CD8-positive, alpha-beta memory T cell (primary cell): ENCODE measurements at regions not wholly inside any gene's neighbourhood (a gene's known extent, or its start where the extent isn't known, plus 50 kb on each side); places are given as distances from the start of the nearest gene placed in this dataset.
A peak's percentile ranks its signal among the peaks of the same experiment; 100 is the strongest.

Experiments used
- CTCF ChIA-PET: fragments of 350-600 bp; sonication (Branson Sonifier 250); formaldehyde crosslinking; loops from one replicate; lab custom pipeline; 2021; ENCODE audit warnings: antibody characterized with exemption; lab: Charles Lee
- POLR2A ChIA-PET: fragments of 350-600 bp; sonication (Branson Sonifier 250); formaldehyde crosslinking; loops from one replicate; lab custom pipeline; 2021; ENCODE audit warnings: antibody characterized with exemption; lab: Charles Lee
- DNase-seq, 5 donors: peaks; one replicate each; pipeline versions ENCODE4 v3.0.0 to v3.0.0-alpha.2; 2020 to 2022; ENCODE audit warnings: mixed read lengths in 1 of 5
- H3K27ac ChIP-seq: one replicate; pipeline ENCODE4 v1.7.0; 2013; ENCODE audit warnings: low read depth, mild to moderate bottlenecking, low read length, moderate library complexity
- H3K27me3 ChIP-seq: 2 replicates; pipeline ENCODE4 v1.7.0; 2013; ENCODE audit warnings: low read length, mild to moderate bottlenecking; ENCODE audit not compliant: insufficient read depth, poor library complexity, severe bottlenecking
- H3K36me3 ChIP-seq: 2 replicates; pipeline ENCODE4 v1.7.0; 2013; ENCODE audit warnings: mild to moderate bottlenecking, low read length, moderate library complexity; ENCODE audit not compliant: insufficient read depth
- H3K4me1 ChIP-seq: 2 replicates; pipeline ENCODE4 v1.7.0; 2013; ENCODE audit warnings: mild to moderate bottlenecking, low read length, moderate library complexity; ENCODE audit not compliant: insufficient read depth
- H3K4me3 ChIP-seq: 2 replicates; pipeline ENCODE4 v1.7.0; 2013; ENCODE audit warnings: mild to moderate bottlenecking, low read length
- H3K9me3 ChIP-seq: 2 replicates; pipeline ENCODE4 v1.7.0; 2013; ENCODE audit warnings: mild to moderate bottlenecking, low read length
- H3K27ac Mint-ChIP-seq, 8 donors: one replicate each; pipeline ENCODE4 v1.8.0; 2020 to 2021; ENCODE audit warnings: mixed read lengths in 8 of 8, mild to moderate bottlenecking in 6 of 8, inconsistent platforms in 3 of 8, moderate library complexity in 3 of 8
- H3K27me3 Mint-ChIP-seq, 2 donors: one replicate each; pipeline ENCODE4 v1.8.0; 2020 to 2021; ENCODE audit warnings: mixed read lengths in 2 of 2, mild to moderate bottlenecking in 1 of 2, moderate library complexity in 1 of 2
- H3K36me3 Mint-ChIP-seq, 3 donors: one replicate each; pipeline ENCODE4 v1.8.0; 2020 to 2021; ENCODE audit warnings: mixed read lengths in 3 of 3, inconsistent platforms in 1 of 3, mild to moderate bottlenecking in 1 of 3
- H3K4me1 Mint-ChIP-seq, 3 donors: one replicate each; pipeline ENCODE4 v1.8.0; 2020 to 2021; ENCODE audit warnings: mixed read lengths in 3 of 3, inconsistent platforms in 1 of 3, mild to moderate bottlenecking in 1 of 3
- H3K4me3 Mint-ChIP-seq, 7 donors: one replicate each; pipeline ENCODE4 v1.8.0; 2020 to 2021; ENCODE audit warnings: mixed read lengths in 7 of 7, mild to moderate bottlenecking in 6 of 7, moderate library complexity in 4 of 7, inconsistent platforms in 2 of 7
- H3K9me3 Mint-ChIP-seq, 5 donors: one replicate each; pipeline ENCODE4 v1.8.0; 2020 to 2022; ENCODE audit warnings: mixed read lengths in 5 of 5, mild to moderate bottlenecking in 3 of 5, moderate library complexity in 2 of 5, inconsistent platforms in 1 of 5

DNA sequence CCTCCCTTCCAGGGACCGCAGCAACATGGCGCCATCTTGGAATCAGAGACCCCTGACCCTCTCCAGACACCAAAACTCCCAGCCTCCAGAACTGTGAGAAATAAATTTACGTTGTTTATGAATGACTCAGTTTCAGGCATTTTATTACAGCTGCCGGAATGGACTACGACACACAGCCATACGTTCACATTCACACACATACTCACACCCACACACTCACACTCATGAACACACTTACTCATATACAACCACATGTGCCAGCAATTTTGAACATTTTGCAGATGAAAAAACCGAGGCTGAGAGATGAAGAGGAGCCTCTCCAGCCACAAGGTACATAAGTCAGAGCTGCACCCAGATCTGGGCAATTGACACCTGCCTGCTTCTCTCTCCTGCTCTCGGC is 151.0 kb upstream of the RAB4A start:
- no peak for DNase-seq
- H3K27me3 Mint-ChIP-seq = peaks cover 0 to 2% of the 10 kb centered on the region in 2 donors
- peaks cover 0 to 2% (median 0%) of the 10 kb centered on the region in 5 donors for H3K9me3 Mint-ChIP-seq
- H3K4me1 Mint-ChIP-seq = peaks cover 0 to 12% (median 2%) of the 10 kb centered on the region in 3 donors
- Histone ChIP-seq H3K4me3 (no peak overlapping the region), H3K36me3 (no peaks in the 10 kb centered on the region), H3K27ac (no peak overlapping the region), H3K9me3 (no peaks in the 10 kb centered on the region), H3K4me1 (no peaks in the 10 kb centered on the region), H3K27me3 (no peaks in the 10 kb centered on the region)
- no peak overlapping the region for H3K4me3 Mint-ChIP-seq
- ChIA-PET POLR2A (no interaction called here), CTCF (no interaction called here)
- H3K27ac Mint-ChIP-seq = peak overlapping the region in 1 of 8 donors; percentile 30
- peaks cover 0 to 4% (median 0%) of the 10 kb centered on the region in 3 donors for H3K36me3 Mint-ChIP-seq

DNA sequence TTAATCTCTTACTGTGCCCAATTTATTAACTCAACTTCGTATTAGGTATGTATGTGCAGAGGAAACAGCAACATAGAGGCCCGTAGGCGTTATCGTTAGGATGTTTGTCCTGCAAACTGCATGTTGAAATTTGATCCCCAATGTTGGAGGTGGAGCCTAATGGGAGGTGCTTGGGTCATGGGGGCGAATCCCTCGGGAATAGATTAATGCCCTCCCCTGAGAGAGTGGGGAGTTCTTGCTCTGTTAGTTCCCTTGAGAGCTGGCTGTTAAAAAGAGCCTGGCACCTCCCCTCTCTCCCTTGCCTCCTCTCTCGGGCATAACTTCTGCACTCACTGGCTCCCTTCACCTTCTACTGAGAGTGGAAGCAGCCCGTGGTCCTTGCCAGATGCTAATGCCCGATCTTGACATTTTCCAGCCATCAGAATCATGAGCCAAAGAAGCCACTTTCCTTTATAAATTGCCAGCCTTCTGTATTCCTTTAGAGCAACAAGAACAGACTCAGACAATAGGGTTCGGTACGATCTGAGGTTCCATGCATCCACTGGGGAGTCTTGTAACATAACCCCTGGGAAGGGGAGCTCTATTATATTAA is 149.0 kb upstream of the RAB4A start:
- DNase-seq = no peak
- Mint-ChIP-seq H3K4me3 (no peak overlapping the region), H3K27ac (no peak overlapping the region), H3K27me3 (peaks cover 0 to 2% of the 10 kb centered on the region in 2 donors), H3K4me1 (peaks cover 3 to 17% (median 7%) of the 10 kb centered on the region in 3 donors), H3K36me3 (peaks cover 0 to 4% (median 0%) of the 10 kb centered on the region in 3 donors), H3K9me3 (peaks cover 0 to 2% (median 0%) of the 10 kb centered on the region in 5 donors)
- H3K9me3 ChIP-seq = no peaks in the 10 kb centered on the region
- ChIA-PET POLR2A (no interaction called here), CTCF (no interaction called here)
- H3K27ac ChIP-seq = no peak overlapping the region
- H3K4me3 ChIP-seq = no peak overlapping the region
- H3K36me3 ChIP-seq = no peaks in the 10 kb centered on the region
- peaks cover under 1% of the 10 kb centered on the region for H3K4me1 ChIP-seq
- no peaks in the 10 kb centered on the region for H3K27me3 ChIP-seq

DNA sequence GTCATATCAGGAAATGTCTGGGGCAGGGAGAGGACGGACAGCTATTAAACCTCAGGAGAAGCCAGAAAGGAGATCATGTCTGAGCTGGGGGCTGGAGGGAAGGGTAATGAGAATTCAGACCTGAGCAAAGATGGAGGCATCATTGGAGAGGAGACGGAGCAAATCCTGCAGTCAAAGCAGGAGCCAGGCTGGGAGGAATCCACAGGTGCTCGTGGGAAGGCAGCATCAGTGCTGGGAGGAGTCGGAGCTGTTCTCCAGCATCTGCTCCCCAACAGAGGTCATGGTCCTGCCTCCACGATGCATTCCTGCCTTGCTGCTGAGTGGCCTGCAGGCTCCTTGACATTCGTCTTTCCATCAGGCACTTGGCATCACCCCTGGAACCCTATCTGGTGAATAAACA is 148.3 kb upstream of the RAB4A start:
- Mint-ChIP-seq H3K9me3 (peaks cover 0 to 2% (median 0%) of the 10 kb centered on the region in 5 donors), H3K27me3 (peaks cover 0 to 2% of the 10 kb centered on the region in 2 donors), H3K4me1 (peaks cover 10 to 24% (median 14%) of the 10 kb centered on the region in 3 donors), H3K4me3 (no peak overlapping the region), H3K27ac (no peak overlapping the region), H3K36me3 (peaks cover 0 to 4% (median 0%) of the 10 kb centered on the region in 3 donors)
- DNase-seq = no peak
- no peaks in the 10 kb centered on the region for H3K27me3 ChIP-seq
- no peak overlapping the region for H3K4me3 ChIP-seq
- H3K27ac ChIP-seq = no peak overlapping the region
- POLR2A ChIA-PET = no interaction called here
- no peaks in the 10 kb centered on the region for H3K9me3 ChIP-seq
- peaks cover 7% of the 10 kb centered on the region for H3K4me1 ChIP-seq
- CTCF ChIA-PET = no interaction called here
- H3K36me3 ChIP-seq = no peaks in the 10 kb centered on the region

DNA sequence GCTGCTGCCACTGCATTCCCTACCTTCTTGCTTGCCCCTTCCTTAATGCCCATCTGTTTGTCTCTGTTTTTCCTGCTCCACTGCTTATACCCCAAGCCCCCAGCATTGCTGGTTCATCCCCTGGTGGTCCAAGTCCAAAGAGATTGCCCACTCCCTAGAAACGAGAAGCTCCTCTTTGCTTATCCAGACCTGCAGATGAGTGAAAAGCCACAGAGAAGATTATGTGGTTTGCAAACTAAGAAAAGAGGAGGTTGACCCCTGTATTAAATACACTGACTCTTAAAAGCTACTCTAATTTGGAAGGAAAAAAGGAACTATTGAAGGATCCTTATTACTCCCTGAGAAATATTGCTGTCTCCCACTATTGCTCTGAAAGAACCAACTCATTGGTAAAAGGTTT is 146.8 kb upstream of the RAB4A start:
- H3K4me3 Mint-ChIP-seq = no peak overlapping the region
- H3K27me3 Mint-ChIP-seq = no peaks in the 10 kb centered on the region
- no peak overlapping the region for H3K4me3 ChIP-seq
- no peaks in the 10 kb centered on the region for H3K9me3 ChIP-seq
- peaks cover 0 to 2% (median 0%) of the 10 kb centered on the region in 5 donors for H3K9me3 Mint-ChIP-seq
- CTCF ChIA-PET = interaction anchor here (0.9 kb wide), 1 partner anchor 10 kb away, joined by 3 read pairs; no protein-coding TSS in a partner anchor
- H3K27ac ChIP-seq = no peak overlapping the region
- POLR2A ChIA-PET = no interaction called here
- no peak overlapping the region for H3K27ac Mint-ChIP-seq
- no peaks in the 10 kb centered on the region for H3K36me3 ChIP-seq
- DNase-seq = no peak
- H3K27me3 ChIP-seq = no peaks in the 10 kb centered on the region
- peaks cover 21 to 37% (median 26%) of the 10 kb centered on the region in 3 donors for H3K4me1 Mint-ChIP-seq
- H3K4me1 ChIP-seq = peaks cover 19% of the 10 kb centered on the region
- H3K36me3 Mint-ChIP-seq = peaks cover 0 to 4% (median 0%) of the 10 kb centered on the region in 3 donors

DNA sequence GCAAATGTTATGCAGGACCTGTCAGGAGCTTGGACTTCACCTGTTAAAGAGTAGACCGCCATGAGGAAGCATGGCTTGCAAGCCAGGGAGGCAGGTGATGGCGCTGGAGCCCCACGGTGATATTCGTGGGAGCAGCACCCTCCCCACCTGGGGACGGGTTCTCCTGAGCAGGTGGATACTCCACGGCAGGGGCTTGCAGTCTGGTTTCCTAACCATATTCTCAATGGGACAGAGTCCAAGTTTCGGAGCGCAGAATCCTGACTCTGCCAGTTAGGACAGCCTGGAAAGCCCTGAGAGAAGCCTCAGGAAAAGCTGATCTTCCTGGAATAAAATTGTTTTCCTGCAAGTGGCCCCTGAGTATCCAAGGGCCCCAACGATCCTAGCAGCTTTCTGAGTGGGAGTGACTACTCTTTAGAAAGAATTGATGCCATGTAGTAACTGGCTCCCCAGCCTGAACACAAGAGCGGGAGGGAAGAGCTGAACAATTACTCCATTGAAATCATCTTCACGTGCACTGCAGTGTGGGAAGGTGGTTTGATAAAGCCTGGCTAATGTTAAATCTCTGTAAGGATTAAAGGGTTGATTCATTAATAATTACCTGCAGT is 146.3 kb upstream of the RAB4A start:
- no peak overlapping the region for H3K4me3 ChIP-seq
- H3K27ac Mint-ChIP-seq = no peak overlapping the region
- H3K27me3 Mint-ChIP-seq = no peaks in the 10 kb centered on the region
- CTCF ChIA-PET = interaction anchor here (0.9 to 1.8 kb wide), 2 partner anchors 10 to 390 kb away, joined by 3 to 4 read pairs; no protein-coding TSS in a partner anchor
- no peaks in the 10 kb centered on the region for H3K36me3 ChIP-seq
- no peak overlapping the region for H3K27ac ChIP-seq
- H3K4me3 Mint-ChIP-seq = no peak overlapping the region
- peaks cover 26 to 38% (median 29%) of the 10 kb centered on the region in 3 donors for H3K4me1 Mint-ChIP-seq
- peaks cover 0 to under 1% (median 0%) of the 10 kb centered on the region in 3 donors for H3K36me3 Mint-ChIP-seq
- POLR2A ChIA-PET = no interaction called here
- no peaks in the 10 kb centered on the region for H3K9me3 Mint-ChIP-seq
- no peak for DNase-seq
- no peaks in the 10 kb centered on the region for H3K27me3 ChIP-seq
- H3K4me1 ChIP-seq = peaks cover 24% of the 10 kb centered on the region
- no peaks in the 10 kb centered on the region for H3K9me3 ChIP-seq

DNA sequence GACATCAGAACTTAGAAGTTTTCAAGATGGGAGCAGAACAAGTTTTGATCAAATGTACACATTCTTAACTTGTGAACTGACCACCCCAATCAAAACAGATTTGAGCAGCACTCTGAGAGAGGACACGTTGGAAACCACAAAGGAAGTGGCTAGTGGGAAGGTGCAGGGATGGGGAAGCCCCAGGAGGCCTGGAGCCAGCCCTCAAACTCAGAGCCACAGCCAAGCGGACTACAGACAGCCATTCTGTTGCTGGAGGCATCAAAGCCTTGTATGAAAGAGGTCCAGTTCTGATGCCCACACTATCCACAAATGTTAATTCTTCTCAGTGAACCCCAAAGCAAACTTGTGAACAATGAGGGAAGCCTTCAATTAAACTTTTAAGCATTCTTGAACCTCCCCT is 143.6 kb upstream of the RAB4A start:
- POLR2A ChIA-PET = no interaction called here
- Mint-ChIP-seq H3K4me1 (peaks cover 53 to 57% (median 56%) of the 10 kb centered on the region in 3 donors), H3K27ac (peak overlapping the region in 3 of 8 donors; percentile 21 to 78 (median 67)), H3K27me3 (no peaks in the 10 kb centered on the region), H3K9me3 (no peaks in the 10 kb centered on the region), H3K36me3 (no peaks in the 10 kb centered on the region), H3K4me3 (peak overlapping the region in 4 of 7 donors; percentile 29 to 60 (median 45))
- Histone ChIP-seq H3K4me3 (no peak overlapping the region), H3K27me3 (no peaks in the 10 kb centered on the region), H3K4me1 (peaks cover 49% of the 10 kb centered on the region), H3K27ac (no peak overlapping the region), H3K36me3 (no peaks in the 10 kb centered on the region), H3K9me3 (no peaks in the 10 kb centered on the region)
- DNase-seq = peak in 1 of 5 donors; percentile 9
- CTCF ChIA-PET = no interaction called here

DNA sequence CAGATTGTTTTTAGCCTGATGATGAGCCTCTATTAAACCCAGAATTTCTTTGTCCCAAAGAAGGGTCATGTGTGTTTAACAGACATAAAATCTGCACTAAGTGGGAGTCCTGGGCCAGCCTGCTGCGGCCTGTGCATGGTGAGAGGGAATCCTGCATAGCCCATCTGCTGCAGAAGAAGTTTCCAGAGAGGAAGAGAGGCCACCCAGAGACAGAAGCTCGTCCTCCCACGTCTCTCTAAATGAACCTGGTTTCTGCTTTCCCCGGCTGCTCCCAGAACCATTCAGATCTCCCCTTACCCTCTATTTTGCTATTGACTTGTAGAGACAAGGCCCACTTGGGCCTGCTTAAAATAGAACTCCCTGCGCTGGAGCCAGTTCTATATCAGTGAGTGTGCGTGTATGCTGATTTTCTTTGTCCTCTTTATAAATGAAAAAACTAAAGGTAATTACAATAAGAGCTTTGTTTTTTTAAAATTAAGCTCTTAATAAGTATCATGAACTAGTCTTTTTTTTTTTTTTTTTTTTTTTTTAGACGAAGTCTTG is 142.8 kb upstream of the RAB4A start:
- no peaks in the 10 kb centered on the region for H3K27me3 ChIP-seq
- H3K4me3 ChIP-seq = no peak overlapping the region
- POLR2A ChIA-PET = interaction anchor here (0.6 kb wide), 1 partner anchor 394 kb away, joined by 4 read pairs; no protein-coding TSS in a partner anchor
- H3K4me1 ChIP-seq = peaks cover 49% of the 10 kb centered on the region
- no peaks in the 10 kb centered on the region for H3K36me3 ChIP-seq
- Mint-ChIP-seq H3K27ac (peak overlapping the region in 3 of 8 donors; percentile 4 to 71 (median 64)), H3K27me3 (no peaks in the 10 kb centered on the region), H3K9me3 (peaks cover 0 to 2% (median 0%) of the 10 kb centered on the region in 5 donors), H3K4me1 (peaks cover 56 to 63% (median 58%) of the 10 kb centered on the region in 3 donors), H3K36me3 (peaks cover 0 to 5% (median 0%) of the 10 kb centered on the region in 3 donors), H3K4me3 (no peak overlapping the region)
- CTCF ChIA-PET = interaction anchor here (3.3 kb wide), 1 partner anchor 11 kb away, joined by 14 read pairs; no protein-coding TSS in a partner anchor
- H3K27ac ChIP-seq = no peak overlapping the region
- DNase-seq = no peak
- no peaks in the 10 kb centered on the region for H3K9me3 ChIP-seq
